GM21723 (cell line): ENCODE measurements at regions not wholly inside any gene's neighbourhood (a gene's known extent, or its start where the extent isn't known, plus 50 kb on each side); places are given as distances from the start of the nearest gene placed in this dataset.

Source experiments
- ATAC-seq: cut with Tn5 transposase; IDR thresholded peaks from one replicate; pipeline ENCODE4 v1.9.1; 2021; ENCODE audit warnings: mild to moderate bottlenecking, moderate library complexity; ENCODE audit not compliant: unreplicated experiment

DNA sequence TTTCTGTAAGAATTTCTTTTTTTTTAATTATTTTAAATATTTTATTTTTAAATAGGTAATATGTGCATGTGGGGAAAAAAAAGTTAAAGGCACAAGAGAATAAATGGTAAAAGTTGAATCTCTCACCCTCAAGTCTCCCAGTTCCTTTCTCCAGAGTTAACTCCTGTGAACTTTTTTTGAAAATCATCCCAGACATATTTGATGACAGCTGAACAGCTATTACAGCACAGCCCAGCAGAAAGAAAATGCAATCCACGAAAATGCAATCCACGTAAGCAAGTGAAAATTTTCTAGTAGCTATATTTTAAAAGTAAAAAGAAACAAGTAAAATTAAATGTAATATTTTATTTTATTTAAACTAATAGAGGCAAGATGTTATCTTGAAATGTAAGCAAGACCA lies 310.0 kb upstream of the RUNX1 start:
- ATAC-seq = no peak

GRCh38 chr21:35358008-35358407 lies 308.9 kb upstream of the RUNX1 start:
- ATAC-seq = no peak

DNA sequence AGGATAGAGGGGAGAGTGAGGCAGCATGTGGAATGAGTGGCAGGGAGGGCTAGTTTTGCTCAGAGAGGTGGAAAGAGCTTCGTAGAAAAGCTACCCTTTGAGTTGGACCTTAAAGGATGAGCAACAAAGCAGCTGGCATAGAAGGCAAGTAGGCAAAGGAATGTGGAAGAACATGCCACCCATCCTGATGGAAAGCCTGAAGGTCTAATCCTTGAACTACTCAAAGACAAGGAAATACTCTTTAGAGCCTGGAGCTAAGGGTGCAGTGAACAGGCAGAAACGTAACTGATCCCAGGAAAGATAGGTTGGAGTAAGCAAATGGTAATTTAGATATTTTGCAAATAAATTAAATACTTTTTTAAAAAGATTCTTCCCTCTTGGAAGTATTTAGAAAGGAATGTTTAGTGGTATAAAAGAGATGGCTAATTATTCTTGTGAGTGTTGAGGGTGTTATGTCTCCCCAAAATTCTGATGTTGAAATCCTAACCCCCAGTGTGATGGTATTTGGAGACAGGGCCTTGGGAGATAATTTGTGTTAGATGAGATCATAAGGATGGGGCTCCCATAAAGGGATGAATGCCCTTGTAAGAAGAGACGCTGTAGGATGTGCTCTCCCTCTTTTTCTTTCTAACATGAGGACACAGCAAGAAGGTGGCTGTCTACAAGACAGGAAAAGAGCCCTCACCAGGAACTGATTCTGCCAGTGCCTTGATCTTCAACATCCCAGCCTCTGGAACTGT lies 308.1 kb upstream of the RUNX1 start:
- no peak for ATAC-seq

DNA sequence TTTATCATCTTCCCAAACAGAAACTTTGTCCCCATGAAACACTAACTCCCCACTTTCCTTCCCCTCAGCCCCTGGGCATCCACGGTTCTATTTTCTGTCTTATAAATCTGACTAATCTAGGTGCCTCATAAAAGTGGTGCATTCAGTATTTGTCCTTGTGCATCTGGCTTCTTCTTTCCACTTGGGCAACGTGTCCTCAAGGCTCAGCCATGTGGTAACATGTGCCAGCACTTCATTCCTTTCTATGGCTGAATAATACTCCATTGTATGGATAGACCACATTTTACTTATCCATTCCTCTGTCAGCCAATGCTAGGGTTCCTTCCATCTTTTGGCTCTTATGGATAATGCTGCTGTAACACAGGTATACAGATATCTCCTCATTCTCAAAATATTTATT lies 305.0 kb upstream of the RUNX1 start:
- ATAC-seq = no peak

DNA sequence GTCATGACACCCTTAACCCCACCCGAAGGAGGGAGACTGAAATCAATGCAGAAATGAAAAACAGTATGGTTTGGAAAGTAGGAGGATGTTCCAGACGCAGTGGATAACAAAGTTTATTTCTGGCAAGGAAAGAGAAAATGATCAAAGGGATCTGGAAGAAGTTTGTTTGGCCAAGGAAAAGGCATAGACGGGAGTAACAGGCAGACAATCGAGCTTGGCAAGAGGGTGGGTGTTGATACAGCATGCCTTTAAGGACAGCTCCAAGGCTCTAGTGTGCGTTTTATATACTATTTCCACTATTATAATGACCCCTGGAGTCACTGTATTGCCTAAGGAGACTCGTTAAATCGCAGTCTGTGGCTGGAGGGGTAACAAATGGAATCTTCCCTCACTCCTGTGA lies 303.7 kb upstream of the RUNX1 start:
- no peak for ATAC-seq

DNA sequence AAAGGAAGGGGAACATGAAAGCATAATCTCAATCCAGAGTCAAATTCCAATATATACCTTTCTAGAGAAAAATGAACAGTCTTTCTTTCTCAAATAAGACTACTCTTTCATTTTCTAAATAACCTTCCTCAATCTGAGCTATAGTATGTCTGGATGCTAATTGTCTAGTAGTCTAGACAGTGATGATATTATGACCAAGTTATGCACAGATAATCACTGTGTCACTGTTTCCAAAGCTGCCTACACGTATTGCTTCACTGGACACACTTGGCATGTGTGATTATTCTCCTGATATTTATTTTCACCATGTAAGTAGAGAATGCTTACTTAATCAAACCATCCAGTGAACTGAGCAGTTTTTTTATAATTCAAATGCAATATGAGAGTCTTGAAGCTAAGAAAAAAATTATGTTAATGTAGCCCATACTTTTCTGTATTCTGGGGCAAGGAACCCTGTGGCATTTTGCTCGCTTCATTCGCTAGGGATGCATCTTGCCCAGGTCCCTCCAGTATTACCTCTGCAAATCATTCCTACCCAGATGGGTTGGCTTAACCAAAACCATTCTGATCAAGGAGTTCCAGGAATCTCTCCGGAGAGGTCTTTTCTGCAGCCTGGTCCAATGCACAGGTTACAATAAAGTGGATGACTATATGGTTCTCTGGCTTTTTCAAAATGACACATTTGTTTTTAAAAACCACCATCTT lies 303.1 kb upstream of the RUNX1 start:
- ATAC-seq = no peak

GRCh38 chr21:35351434-35351833 lies 302.3 kb upstream of the RUNX1 start:
- ATAC-seq = no peak

- ATAC-seq = no peak
Measured at GRCh38 chr21:35350965-35351364, 301.9 kb upstream of the RUNX1 start.

DNA sequence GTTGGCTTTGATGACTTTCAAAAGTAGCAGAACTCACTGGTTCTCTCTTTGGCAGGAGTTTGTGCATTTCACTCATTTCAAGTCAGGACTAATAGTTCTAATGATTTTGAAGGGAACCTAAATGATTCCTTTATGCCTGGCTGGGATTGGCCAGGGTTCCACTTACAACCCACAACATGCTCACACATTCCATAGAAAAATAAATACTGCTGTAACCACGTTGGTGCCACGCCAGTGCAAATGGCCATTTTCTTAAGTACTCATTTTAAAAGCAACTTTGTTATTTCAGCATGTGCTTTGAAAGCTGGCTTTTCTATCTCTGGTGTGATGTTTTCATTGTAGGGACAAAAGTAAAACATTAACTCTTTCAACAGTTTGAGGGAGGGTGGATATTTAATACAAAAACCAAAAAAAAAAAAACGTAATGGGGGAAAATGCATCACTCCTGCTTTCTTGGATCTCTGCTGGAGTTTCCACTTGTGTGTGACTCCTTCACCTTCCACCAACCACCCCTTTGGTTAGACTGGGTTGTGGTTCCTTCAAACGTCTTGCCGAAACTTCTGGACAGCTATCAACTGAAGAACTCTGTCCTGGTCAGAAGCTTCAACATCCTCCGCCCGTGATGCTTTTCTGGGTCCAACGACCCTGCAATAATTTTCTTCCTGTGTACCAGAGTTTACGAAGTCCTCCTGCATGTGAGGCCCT lies 300.4 kb upstream of the RUNX1 start:
- no peak for ATAC-seq

- no peak for ATAC-seq
Measured at GRCh38 chr21:35348686-35349085, 299.6 kb upstream of the RUNX1 start.

GRCh38 chr21:35346697-35347096 lies 297.6 kb upstream of the RUNX1 start:
- no peak for ATAC-seq

GRCh38 chr21:35345954-35346353 lies 296.9 kb upstream of the RUNX1 start:
- ATAC-seq = no peak

DNA sequence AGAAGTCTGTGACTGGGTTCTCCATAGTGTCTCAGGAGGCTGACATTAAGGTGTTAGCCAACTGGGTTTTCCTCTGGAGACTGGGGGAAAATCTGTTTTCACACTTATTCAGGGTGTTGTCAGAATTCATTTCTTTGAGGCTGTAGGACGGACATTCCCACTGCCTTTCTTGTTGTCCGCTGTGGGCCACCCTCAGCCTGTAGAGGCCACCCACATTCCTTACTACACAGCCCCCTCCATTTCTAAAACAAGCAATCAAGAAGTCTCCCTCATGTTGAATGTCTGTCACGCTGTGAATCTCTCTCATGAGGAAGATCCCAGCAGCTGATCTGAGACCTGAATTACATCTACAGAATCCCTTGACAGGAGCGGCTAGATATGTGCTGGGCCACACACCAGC lies 295.5 kb upstream of the RUNX1 start:
- no peak for ATAC-seq

- no peak for ATAC-seq
Measured at GRCh38 chr21:35343046-35343819, 294.1 kb upstream of the RUNX1 start.

GRCh38 chr21:35342440-35342839 lies 293.3 kb upstream of the RUNX1 start:
- peak; percentile 72 for ATAC-seq

- no peak for ATAC-seq
Measured at GRCh38 chr21:35340273-35340672, 291.2 kb upstream of the RUNX1 start.

DNA sequence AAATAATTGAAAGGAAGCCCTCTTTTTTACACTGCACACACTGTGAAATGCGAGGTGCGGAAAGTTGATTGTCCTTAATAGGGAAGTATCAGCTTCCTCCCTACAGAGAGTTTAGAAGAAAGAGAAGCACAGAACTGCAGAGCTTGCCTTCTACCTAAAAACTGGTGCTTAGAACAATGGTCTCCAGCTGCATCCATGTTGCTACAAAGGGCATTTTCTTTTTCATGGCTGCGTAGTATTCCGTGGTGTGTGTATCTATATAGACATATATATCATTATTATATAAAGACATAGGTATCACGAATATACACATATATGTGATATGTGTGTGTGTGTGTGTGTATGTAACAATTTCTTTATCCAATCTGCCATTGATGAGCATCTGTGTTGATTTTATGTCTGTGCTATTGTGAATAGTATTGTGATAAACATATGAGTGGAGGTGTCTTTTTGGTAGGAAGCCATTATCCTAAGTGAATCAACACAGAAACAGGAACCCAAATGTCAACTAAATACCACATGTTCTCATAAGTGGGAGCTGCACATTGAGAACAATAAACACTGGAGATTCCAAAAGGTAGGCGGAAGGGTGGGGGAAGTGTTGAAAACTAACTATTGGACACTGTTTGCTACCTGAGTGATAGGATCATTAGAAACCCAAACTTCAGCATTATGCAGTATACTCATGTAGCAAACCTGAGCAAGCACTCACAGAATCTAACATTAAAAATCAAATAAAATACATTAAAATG lies 290.0 kb upstream of the RUNX1 start:
- no peak for ATAC-seq

- no peak for ATAC-seq
Measured at GRCh38 chr21:35338281-35338680, 289.2 kb upstream of the RUNX1 start.

- no peak for ATAC-seq
Measured at GRCh38 chr21:35337573-35337972, 288.5 kb upstream of the RUNX1 start.

- ATAC-seq = no peak
Measured at GRCh38 chr21:35336534-35336933, 287.4 kb upstream of the RUNX1 start.
